GM21360 (cell line): ENCODE measurements at regions not wholly inside any gene's neighbourhood (a gene's known extent, or its start where the extent isn't known, plus 50 kb on each side); places are given as distances from the start of the nearest gene placed in this dataset.
"Not testable (repeated sequence)": the region's sequence is repeated elsewhere in the genome, so short reads cannot be mapped to it uniquely, and the experiment has no call there.

Source experiments
- ATAC-seq: cut with Tn5 transposase; IDR thresholded peaks from one replicate; pipeline ENCODE4 v1.9.1; 2021; ENCODE audit warnings: mild to moderate bottlenecking, moderate library complexity; ENCODE audit not compliant: unreplicated experiment

GRCh38 chr12:104906695-104907094 is 51.4 kb downstream of the SLC41A2 start:
- no peak for ATAC-seq

DNA sequence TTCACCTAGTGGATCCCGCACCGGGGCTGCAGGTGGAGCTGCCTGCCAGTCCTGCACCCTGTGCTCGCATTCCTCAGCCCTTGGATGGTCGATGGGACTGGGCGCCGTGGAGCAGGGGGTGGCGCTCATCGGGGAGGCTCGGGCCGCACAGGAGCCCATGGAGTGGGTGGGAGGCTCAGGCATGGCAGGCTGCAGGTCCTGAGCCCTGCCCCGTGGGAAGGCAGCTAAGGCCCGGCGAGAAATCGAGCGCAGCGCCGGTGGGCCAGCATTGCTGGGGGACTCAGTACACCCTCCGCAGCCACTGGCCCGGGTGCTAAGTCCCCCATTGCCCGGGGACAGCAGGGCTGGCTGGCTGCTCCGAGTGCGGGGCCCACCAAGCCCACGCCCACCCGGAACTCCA is 52.6 kb downstream of the SLC41A2 start:
- not testable (repeated sequence) for ATAC-seq

- ATAC-seq = no peak
Observed at GRCh38 chr12:104903648-104904423, 54.3 kb downstream of the SLC41A2 start.

DNA sequence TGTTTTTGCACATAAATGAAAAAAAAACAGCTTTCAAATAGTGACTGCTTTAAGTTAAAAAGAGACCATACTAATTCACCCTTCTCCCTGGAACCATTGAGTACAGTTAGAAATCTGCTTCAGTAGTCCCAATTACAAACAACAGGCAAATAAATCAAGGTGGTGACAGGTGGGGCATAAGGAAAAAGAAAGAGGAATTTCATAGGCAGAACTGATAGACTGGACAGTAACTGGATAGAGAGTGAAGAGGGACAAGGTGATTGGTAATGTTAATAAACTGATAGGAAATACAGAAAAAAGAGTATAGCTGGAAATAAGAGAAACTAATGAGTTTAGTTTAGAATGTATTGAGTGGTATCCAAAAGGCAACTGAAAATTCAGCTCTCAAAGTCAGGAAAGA is 56.0 kb downstream of the SLC41A2 start:
- ATAC-seq = no peak

DNA sequence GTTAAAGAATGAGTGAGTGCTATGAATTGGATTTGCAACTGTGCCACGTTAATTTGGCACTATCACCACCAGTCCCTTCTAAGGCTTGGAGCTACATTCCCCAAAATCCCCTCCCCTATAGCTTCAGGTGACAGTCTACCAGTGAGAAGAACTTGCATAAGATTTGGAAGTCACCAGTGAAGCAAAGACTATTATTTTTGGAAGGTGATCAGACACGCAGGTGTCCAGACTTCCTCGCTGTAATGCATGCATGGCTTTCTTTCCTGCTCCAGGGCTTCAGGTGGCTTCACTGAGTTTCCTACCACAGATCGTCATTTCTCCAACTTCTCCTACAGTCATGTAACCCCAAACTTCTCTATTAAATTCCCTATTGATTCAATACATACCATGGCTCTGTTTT is 61.4 kb downstream of the SLC41A2 start:
- ATAC-seq = no peak

GRCh38 chr12:104896146-104896545 is 61.9 kb downstream of the SLC41A2 start:
- no peak for ATAC-seq

- no peak for ATAC-seq
Observed at GRCh38 chr12:104895415-104895814, 62.7 kb downstream of the SLC41A2 start.

DNA sequence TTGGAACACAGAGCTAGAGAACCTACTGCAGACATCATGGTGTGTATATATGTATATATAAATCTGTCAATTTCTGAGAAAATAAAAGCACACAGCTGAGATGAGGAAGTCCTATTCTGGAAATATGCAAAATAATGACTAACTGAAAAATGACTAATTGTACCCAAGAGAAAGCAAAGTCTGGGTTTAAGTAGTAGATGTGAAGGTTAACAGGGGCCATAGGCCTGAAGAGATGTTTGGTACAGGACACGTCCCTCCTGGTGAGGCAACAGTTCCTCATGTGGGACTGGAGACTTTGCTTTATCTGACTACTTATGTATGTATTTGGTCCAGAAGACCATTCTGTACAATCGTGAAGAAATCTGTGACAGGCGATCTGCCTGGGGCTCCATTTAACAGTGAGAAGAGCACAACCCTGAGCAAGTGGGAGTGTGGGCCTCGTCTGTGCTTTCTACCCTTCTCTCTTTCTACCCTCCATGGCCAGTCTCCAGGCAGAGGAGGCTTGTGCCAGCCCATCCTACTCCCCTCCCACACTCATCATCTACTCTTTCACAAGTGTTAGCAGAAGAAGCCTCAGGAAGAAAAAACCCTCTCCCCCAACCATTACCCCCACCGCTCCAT is 67.5 kb downstream of the SLC41A2 start:
- ATAC-seq = no peak

DNA sequence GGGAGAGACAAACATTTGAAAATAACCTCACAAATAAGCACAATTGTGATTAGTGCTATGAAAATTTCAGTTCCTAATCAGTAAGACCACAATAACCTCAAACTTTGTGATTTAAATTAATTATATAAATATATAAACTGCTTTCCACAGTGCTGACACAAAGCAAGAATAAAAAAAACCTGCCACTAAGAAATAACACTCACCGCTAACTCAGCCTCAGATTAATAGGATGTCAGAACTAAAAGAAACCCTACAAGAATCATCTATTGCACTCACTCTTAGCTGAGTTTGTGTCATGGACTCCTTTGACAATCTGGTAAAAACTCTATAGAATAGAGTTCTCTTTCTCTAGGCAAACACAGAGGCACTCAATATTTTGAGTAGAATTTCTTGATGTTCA is 68.4 kb downstream of the SLC41A2 start:
- ATAC-seq = no peak

GRCh38 chr12:104888892-104889291 is 69.2 kb downstream of the SLC41A2 start:
- no peak for ATAC-seq

- ATAC-seq = no peak
Observed at GRCh38 chr12:104888481-104888880, 69.6 kb downstream of the SLC41A2 start.

DNA sequence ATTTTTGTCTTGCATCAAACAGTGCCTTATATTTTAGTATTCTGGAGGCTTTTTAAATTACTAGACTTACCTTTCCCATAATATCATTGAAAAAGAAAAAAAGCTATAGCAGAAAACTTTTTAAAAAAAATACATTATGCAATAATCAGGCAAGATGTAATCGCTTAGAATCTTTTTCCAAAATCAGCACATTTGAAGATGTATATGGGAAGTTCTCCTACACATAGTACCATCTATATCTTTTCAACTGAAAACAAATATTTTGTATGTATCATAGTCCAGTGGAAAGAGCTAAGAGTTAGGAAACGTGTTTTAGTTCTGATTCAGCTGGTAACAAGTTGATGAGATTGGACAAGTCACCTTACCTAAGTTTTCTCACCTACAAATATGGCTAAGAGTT is 70.6 kb downstream of the SLC41A2 start:
- ATAC-seq = no peak

GRCh38 chr12:104886418-104887401 is 71.4 kb downstream of the SLC41A2 start:
- no peak for ATAC-seq

- ATAC-seq = not testable (repeated sequence)
Observed at GRCh38 chr12:104878858-104879257, 79.2 kb downstream of the SLC41A2 start.

GRCh38 chr12:104877103-104877705 is 80.9 kb downstream of the SLC41A2 start:
- ATAC-seq = no peak

DNA sequence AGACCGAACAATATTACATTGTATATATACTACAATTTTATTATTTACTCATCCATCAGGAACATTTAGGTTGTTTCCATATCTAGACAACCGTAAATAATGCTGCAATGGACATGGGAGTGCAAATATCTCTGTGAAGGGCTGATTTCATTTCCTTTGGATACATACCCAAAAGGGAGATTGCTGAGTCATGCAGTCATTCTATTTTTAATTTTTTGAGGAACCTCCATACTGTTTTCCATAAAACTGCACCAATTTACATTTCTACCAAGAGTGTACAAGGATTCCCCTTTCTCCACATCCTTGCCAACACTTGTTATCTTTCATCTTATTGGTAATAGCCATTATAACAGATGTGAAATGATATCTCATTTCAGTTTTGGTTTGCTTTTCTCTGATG is 84.7 kb downstream of the SLC41A2 start:
- no peak for ATAC-seq

DNA sequence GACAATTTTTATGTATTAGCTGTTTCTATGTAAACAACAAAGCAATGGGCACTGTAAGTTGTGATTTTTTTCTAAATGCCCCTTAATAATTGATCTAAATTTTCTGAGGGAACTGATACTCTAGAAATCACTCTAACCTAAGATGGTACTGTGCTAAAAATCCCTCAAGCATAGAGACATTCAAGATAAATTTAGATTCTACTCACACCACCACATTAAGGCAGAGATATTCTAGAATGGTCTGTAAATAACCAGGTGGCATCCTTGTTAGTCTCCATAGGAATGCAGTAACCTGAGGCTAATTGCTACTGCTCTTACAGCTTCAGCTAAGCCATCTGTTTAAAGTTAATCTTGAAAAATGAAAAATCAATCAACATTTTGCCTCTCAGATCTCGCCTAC is 87.3 kb downstream of the SLC41A2 start:
- peak; percentile 57 for ATAC-seq

DNA sequence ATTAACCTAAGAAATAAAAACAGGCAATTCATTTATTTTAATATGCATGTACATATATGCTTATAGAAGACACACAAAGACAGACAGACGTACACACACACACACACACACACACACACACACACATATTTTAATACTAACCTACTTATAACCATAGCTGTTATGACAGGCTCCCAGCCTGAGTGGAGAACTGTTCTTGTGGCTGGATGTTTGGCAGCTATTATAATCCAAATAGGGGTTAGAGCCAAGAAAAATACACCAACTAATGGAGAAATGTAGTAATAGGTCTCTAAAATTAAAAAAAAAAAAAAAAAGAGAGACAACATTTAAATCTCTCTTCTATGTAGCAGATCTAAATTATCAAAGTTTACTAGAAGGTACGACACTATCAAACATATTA is 91.8 kb downstream of the SLC41A2 start:
- ATAC-seq = no peak

DNA sequence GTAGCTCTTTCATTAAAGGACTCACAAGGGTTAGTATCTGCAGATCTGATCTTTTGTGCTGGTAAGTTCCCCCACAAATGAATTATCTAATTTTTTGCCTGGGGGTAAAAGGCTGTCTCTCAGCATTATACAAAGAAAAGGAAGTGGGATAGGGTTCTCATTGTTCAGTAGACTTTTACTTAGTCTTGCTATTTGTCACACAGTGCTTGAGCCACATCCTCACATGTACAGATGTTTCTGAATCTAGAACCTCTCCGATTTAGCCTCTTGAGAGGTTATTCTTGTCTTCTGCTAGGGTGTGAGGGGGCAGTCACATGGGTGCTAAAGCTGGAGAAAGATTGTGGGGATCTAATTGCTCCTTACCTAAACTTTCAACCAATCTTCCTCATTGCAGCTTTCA is 93.0 kb downstream of the SLC41A2 start:
- ATAC-seq = peak; percentile 72

GRCh38 chr12:104864668-104865067 is 93.4 kb downstream of the SLC41A2 start:
- ATAC-seq = no peak
